Glutamatergic neuron (in vitro differentiated cells): ENCODE measurements at regions not wholly inside any gene's neighbourhood (a gene's known extent, or its start where the extent isn't known, plus 50 kb on each side); places are given as distances from the start of the nearest gene placed in this dataset.

Source experiments
- DNase-seq: peaks from one replicate; pipeline ENCODE4 v3.0.0; 2022
- H3K27ac Mint-ChIP-seq: one replicate; pipeline ENCODE4 v1.8.0; 2020; ENCODE audit warnings: mild to moderate bottlenecking, mixed read lengths, inconsistent platforms; ENCODE audit not compliant: unreplicated experiment
- H3K27me3 Mint-ChIP-seq: one replicate; pipeline ENCODE4 v1.8.0; 2020; ENCODE audit warnings: mild to moderate bottlenecking, moderate library complexity, mixed read lengths, inconsistent platforms; ENCODE audit not compliant: unreplicated experiment
- H3K36me3 Mint-ChIP-seq: one replicate; pipeline ENCODE4 v1.8.0; 2020; ENCODE audit warnings: mild to moderate bottlenecking, mixed read lengths, inconsistent platforms; ENCODE audit not compliant: unreplicated experiment
- H3K4me1 Mint-ChIP-seq: one replicate; pipeline ENCODE4 v1.8.0; 2020; ENCODE audit warnings: mild to moderate bottlenecking, low read depth, mixed read lengths, inconsistent platforms; ENCODE audit not compliant: unreplicated experiment
- H3K4me3 Mint-ChIP-seq: one replicate; pipeline ENCODE4 v1.8.0; 2020; ENCODE audit warnings: mild to moderate bottlenecking, mixed read lengths, inconsistent platforms; ENCODE audit not compliant: unreplicated experiment
- H3K9me3 Mint-ChIP-seq: one replicate; pipeline ENCODE4 v1.8.0; 2020; ENCODE audit warnings: mild to moderate bottlenecking, moderate library complexity, mixed read lengths, inconsistent platforms; ENCODE audit not compliant: unreplicated experiment
- CTCF ChIP-seq: fragments of 200-600 bp; sonication (generic); IDR thresholded peaks from one replicate; pipeline ENCODE4 v1.5.0; 2021; ENCODE audit not compliant: partially characterized antibody, unreplicated experiment

- no peak overlapping the region for H3K4me3 Mint-ChIP-seq
- H3K27me3 Mint-ChIP-seq, result peaks cover 3% of the 10 kb centered on the region
- no peaks in the 10 kb centered on the region for H3K9me3 Mint-ChIP-seq
- TF ChIP-seq CTCF, result no peak
- no peaks in the 10 kb centered on the region for H3K36me3 Mint-ChIP-seq
- H3K4me1 Mint-ChIP-seq, result no peaks in the 10 kb centered on the region
- no peak overlapping the region for H3K27ac Mint-ChIP-seq
- no peak for DNase-seq
Measured at GRCh38 chr10:111131168-111131799, 54.5 kb downstream of the ADRA2A start.

GRCh38 chr10:111137007-111137406 lies 60.2 kb downstream of the ADRA2A start:
- DNase-seq, result no peak

GRCh38 chr10:111137587-111137986 lies 60.8 kb downstream of the ADRA2A start:
- TF ChIP-seq CTCF, result no peak
- H3K27ac Mint-ChIP-seq, result no peak overlapping the region
- no peak overlapping the region for H3K4me3 Mint-ChIP-seq
- peaks cover 3% of the 10 kb centered on the region for H3K27me3 Mint-ChIP-seq
- no peaks in the 10 kb centered on the region for H3K36me3 Mint-ChIP-seq
- no peaks in the 10 kb centered on the region for H3K4me1 Mint-ChIP-seq
- DNase-seq, result no peak
- no peaks in the 10 kb centered on the region for H3K9me3 Mint-ChIP-seq

More at GRCh38 chr10:111137007-111137406, 60.2 kb downstream of the ADRA2A start:
- Mint-ChIP-seq H3K4me1 (no peaks in the 10 kb centered on the region), H3K27me3 (peaks cover 3% of the 10 kb centered on the region), H3K9me3 (no peaks in the 10 kb centered on the region), H3K4me3 (no peak overlapping the region), H3K36me3 (no peaks in the 10 kb centered on the region), H3K27ac (no peak overlapping the region)
- TF ChIP-seq CTCF, result no peak

GRCh38 chr10:111138544-111138943 lies 61.7 kb downstream of the ADRA2A start:
- no peak for TF ChIP-seq CTCF
- no peaks in the 10 kb centered on the region for H3K4me1 Mint-ChIP-seq
- H3K4me3 Mint-ChIP-seq, result no peak overlapping the region
- H3K27me3 Mint-ChIP-seq, result peaks cover 4% of the 10 kb centered on the region
- H3K36me3 Mint-ChIP-seq, result no peaks in the 10 kb centered on the region
- no peak for DNase-seq
- no peak overlapping the region for H3K27ac Mint-ChIP-seq
- no peaks in the 10 kb centered on the region for H3K9me3 Mint-ChIP-seq

GRCh38 chr10:111139567-111139966 lies 62.7 kb downstream of the ADRA2A start:
- peaks cover 4% of the 10 kb centered on the region for H3K27me3 Mint-ChIP-seq
- H3K36me3 Mint-ChIP-seq, result no peaks in the 10 kb centered on the region
- H3K27ac Mint-ChIP-seq, result no peak overlapping the region
- no peak overlapping the region for H3K4me3 Mint-ChIP-seq
- no peaks in the 10 kb centered on the region for H3K4me1 Mint-ChIP-seq
- TF ChIP-seq CTCF, result no peak
- H3K9me3 Mint-ChIP-seq, result no peaks in the 10 kb centered on the region
- DNase-seq, result no peak
